ENCODE measurements at regions not wholly inside any gene's neighbourhood (a gene's known extent, or its start where the extent isn't known, plus 50 kb on each side); places are given as distances from the start of the nearest gene placed in this dataset.

DNA sequence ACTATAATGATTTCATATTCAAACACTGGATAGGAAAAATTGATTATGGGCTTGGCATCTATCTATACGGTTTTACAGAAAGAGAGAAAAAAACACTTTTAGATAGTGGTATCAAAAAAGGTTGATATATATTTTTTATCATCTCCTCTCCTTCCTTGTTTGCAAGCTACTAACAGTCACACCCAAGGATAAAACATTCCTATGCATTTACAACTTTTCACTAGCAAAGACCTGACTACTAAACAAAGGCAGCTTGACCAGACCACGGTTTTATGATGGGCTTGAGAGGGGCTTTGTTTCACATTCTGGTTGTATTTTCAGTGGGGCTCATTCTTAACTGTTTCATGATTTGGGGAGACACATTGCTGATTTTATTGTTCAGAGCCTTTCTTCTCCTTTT is 477.6 kb upstream of the CITED2 start:
- in situ Hi-C loops (cut with MboI): no loop called here
- Histone ChIP-seq H3K27me3 (replicated peaks; ENCODE audit: insufficient read depth) (no peaks in the 10 kb centered on the region), H3K4me3 (0 out of 2 replicates have a peak overlapping the region, but pooled peaks have one; percentile 5), H3F3A (ENCODE audit: insufficient read depth) (peaks cover 38% of the 10 kb centered on the region), H3K27ac (peak overlapping the region; percentile 54), H4K20me1 (ENCODE audit: insufficient read depth) (no peaks in the 10 kb centered on the region), H3K4me1 (ENCODE audit: insufficient read depth) (peaks cover 48% of the 10 kb centered on the region), H3K9ac (0 out of 2 replicates have a peak overlapping the region, but pooled peaks have one; percentile 9), H3K36me3 (ENCODE audit: low read depth) (no peaks in the 10 kb centered on the region), H3K79me2 (ENCODE audit: insufficient read depth) (no peaks in the 10 kb centered on the region), H3K9me2 (ENCODE audit: insufficient read depth) (no peaks in the 10 kb centered on the region), H3K9me3 (ENCODE audit: low read depth) (peaks cover 5% of the 10 kb centered on the region), H2AFZ (peak overlapping the region; percentile 70), H3K4me2 (ENCODE audit: unreplicated experiment) (peak overlapping the region; percentile 51)
- WGBS, 2 experiments (ENCODE audit: low coverage in 1 of 2, low lambda C conversion rate in 2 of 2, missing lambda C conversion rate in 2 of 2): 30 to 38% methylated on average over 2 of the region's 2 CpGs
- TF ChIP-seq EZH2phosphoT487 (IDR thresholded peaks at IDR 0.05; ENCODE audit: insufficient read depth, low read depth) (no peak), EZH2 (IDR thresholded peaks at IDR 0.05; ENCODE audit: insufficient read depth, poor library complexity, severe bottlenecking) (no peak)
- DNase-seq: no peak

DNA sequence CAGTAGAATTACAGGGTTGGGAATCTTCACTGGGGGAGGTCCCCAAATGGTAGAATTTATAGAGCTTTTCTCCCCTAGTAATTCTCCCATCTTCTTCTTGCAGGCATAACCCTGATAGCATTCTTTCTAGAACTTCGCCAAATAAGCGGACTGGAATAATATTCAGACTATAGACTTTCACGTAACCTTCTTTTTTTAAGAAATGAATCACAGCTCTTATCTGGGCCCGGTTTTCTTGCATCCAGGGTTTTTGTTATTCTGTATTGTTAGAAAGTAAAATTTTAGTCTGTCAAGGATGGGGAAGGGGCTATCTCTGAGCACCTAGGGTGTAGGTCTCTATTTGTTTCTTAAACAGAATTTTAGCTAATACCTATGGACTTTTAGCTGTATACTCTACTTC is 476.8 kb upstream of the CITED2 start:
- 47 to 48% methylated on average over 4 of the region's 4 CpGs for WGBS, 2 experiments (ENCODE audit: low coverage in 1 of 2, low lambda C conversion rate in 2 of 2, missing lambda C conversion rate in 2 of 2)

DNA sequence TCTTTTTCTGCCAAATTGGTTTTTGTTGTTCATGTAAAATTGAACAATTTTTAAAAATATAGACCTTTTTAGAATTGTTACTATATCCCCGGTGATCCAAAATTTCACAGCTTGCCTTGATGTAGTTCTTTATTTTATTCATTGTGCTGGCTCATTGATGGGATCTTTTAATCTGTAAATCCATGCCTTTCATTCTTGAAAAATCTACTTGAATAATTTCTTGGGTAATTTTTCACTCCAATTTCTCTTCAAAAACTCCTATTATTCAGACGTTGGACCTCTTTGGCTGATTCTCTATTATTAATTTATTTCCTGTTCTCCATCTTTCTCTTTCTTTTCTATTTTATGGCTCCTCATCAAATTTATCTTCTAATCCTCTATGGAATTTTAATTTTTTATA is 476.1 kb upstream of the CITED2 start:
- no peak overlapping the region for H3K4me2 ChIP-seq (ENCODE audit: unreplicated experiment)
- no peaks in the 10 kb centered on the region for H4K20me1 ChIP-seq (ENCODE audit: insufficient read depth)
- no peak for DNase-seq
- H3K9me2 ChIP-seq (ENCODE audit: insufficient read depth): no peaks in the 10 kb centered on the region
- no peak for TF ChIP-seq EZH2 (IDR thresholded peaks at IDR 0.05; ENCODE audit: insufficient read depth, poor library complexity, severe bottlenecking)
- no peak for TF ChIP-seq EZH2phosphoT487 (IDR thresholded peaks at IDR 0.05; ENCODE audit: insufficient read depth, low read depth)
- peaks cover 5% of the 10 kb centered on the region for H3K9me3 ChIP-seq (ENCODE audit: low read depth)
- no peak overlapping the region for H3K4me3 ChIP-seq
- 94 to 98% methylated on average over 2 of the region's 2 CpGs for WGBS, 2 experiments (ENCODE audit: low coverage in 1 of 2, low lambda C conversion rate in 2 of 2, missing lambda C conversion rate in 2 of 2)
- H3K27me3 ChIP-seq (replicated peaks; ENCODE audit: insufficient read depth): no peaks in the 10 kb centered on the region
- H3K79me2 ChIP-seq (ENCODE audit: insufficient read depth): no peaks in the 10 kb centered on the region
- H3F3A ChIP-seq (ENCODE audit: insufficient read depth): peaks cover 28% of the 10 kb centered on the region
- in situ Hi-C loops (cut with MboI): no loop called here
- no peak overlapping the region for H3K9ac ChIP-seq
- no peak overlapping the region for H2AFZ ChIP-seq
- H3K4me1 ChIP-seq (ENCODE audit: insufficient read depth): peaks cover 41% of the 10 kb centered on the region
- H3K36me3 ChIP-seq (ENCODE audit: low read depth): no peaks in the 10 kb centered on the region
- H3K27ac ChIP-seq: no peak overlapping the region

More for the DNA sequence above, 476.8 kb upstream of the CITED2 start:
- Histone ChIP-seq H3K9me3 (ENCODE audit: low read depth) (peaks cover 5% of the 10 kb centered on the region), H3K4me2 (ENCODE audit: unreplicated experiment) (no peak overlapping the region), H4K20me1 (ENCODE audit: insufficient read depth) (no peaks in the 10 kb centered on the region), H3K9me2 (ENCODE audit: insufficient read depth) (no peaks in the 10 kb centered on the region), H3K27me3 (replicated peaks; ENCODE audit: insufficient read depth) (no peaks in the 10 kb centered on the region), H3F3A (ENCODE audit: insufficient read depth) (peaks cover 35% of the 10 kb centered on the region), H2AFZ (no peak overlapping the region), H3K27ac (no peak overlapping the region), H3K36me3 (ENCODE audit: low read depth) (no peaks in the 10 kb centered on the region), H3K4me1 (ENCODE audit: insufficient read depth) (peaks cover 48% of the 10 kb centered on the region), H3K79me2 (ENCODE audit: insufficient read depth) (no peaks in the 10 kb centered on the region), H3K9ac (no peak overlapping the region), H3K4me3 (no peak overlapping the region)
- no peak for DNase-seq
- in situ Hi-C loops (cut with MboI): no loop called here
- TF ChIP-seq EZH2phosphoT487 (IDR thresholded peaks at IDR 0.05; ENCODE audit: insufficient read depth, low read depth) (no peak), EZH2 (IDR thresholded peaks at IDR 0.05; ENCODE audit: insufficient read depth, poor library complexity, severe bottlenecking) (no peak)

DNA sequence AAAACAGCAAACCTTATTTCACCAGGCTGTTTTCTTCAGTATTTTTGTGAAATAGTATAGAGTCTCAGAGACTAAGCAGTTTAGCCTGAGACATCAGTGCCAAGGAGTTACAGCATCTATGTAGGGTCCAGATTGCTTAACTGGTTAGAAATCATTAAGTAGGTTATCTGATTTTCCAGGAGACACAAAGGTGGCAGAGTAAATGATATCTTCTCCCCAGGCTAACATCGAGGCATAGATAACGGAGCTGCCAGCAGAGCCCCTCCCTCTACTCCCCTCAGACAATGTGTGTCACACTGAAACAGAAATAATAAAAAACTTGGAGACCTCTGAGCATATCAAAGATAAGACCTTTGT is 473.0 kb upstream of the CITED2 start:
- in situ Hi-C loops (cut with MboI): no loop called here
- peak; percentile 12 for DNase-seq
- Histone ChIP-seq H3K27me3 (replicated peaks; ENCODE audit: insufficient read depth) (no peaks in the 10 kb centered on the region), H3K9ac (no peak overlapping the region), H4K20me1 (ENCODE audit: insufficient read depth) (no peaks in the 10 kb centered on the region), H3K27ac (no peak overlapping the region), H3K4me2 (ENCODE audit: unreplicated experiment) (no peak overlapping the region), H3K9me3 (ENCODE audit: low read depth) (peaks cover 5% of the 10 kb centered on the region), H3K9me2 (ENCODE audit: insufficient read depth) (no peaks in the 10 kb centered on the region), H3K79me2 (ENCODE audit: insufficient read depth) (no peaks in the 10 kb centered on the region), H3F3A (ENCODE audit: insufficient read depth) (peaks cover 6% of the 10 kb centered on the region), H2AFZ (no peak overlapping the region), H3K36me3 (ENCODE audit: low read depth) (no peaks in the 10 kb centered on the region), H3K4me1 (ENCODE audit: insufficient read depth) (peaks cover 10% of the 10 kb centered on the region), H3K4me3 (no peak overlapping the region)
- WGBS, 2 experiments (ENCODE audit: low coverage in 1 of 2, low lambda C conversion rate in 2 of 2, missing lambda C conversion rate in 2 of 2): 26 to 52% methylated on average over 2 of the region's 2 CpGs
- TF ChIP-seq EZH2 (IDR thresholded peaks at IDR 0.05; ENCODE audit: insufficient read depth, poor library complexity, severe bottlenecking) (no peak), EZH2phosphoT487 (IDR thresholded peaks at IDR 0.05; ENCODE audit: insufficient read depth, low read depth) (no peak)

Measured in GM23248 (cell line).